ENCODE measurements at regions not wholly inside any gene's neighbourhood (a gene's known extent, or its start where the extent isn't known, plus 50 kb on each side); places are given as distances from the start of the nearest gene placed in this dataset.

DNA sequence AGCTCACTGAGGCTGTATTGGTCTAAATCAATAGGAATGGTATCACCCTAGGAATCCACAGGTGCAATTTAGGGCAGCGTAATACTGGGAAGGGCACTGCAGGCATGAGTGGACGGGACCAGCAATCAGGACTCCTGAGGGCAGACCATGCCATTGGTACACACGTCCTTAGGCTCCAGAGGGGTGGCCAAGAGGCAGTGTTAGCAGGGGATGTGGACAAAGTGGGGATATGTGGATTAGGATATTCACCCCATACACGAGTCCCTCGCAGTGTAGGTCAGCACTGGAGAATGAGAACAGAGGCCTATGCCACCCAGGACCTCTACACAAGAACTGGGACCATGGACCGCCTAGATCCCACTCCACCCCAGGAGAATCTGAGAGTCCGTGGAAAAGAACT, 389.8 kb downstream of the BCL11A start:
- DNase-seq (ENCODE audit: low read depth in 3 of 3), result no peak

DNA sequence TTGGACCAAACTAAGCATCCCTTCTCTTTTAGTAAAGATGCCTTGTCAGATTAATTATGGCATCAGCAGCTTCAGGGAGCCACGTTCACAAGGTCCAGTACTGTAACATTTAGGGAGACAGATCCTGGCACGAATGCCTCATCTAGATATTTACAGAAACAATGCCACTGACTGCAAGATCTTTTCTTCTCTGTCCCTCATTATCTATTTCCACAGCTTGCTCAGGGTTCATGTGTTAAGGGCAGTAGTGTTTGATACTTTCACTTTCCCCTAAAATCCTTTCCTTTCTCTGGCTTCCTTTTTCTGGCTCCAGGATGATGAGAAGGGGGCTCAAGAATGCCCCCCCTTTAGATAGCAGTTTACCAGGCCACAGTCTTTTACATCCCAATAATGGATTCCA, 393.9 kb downstream of the BCL11A start:
- no peak for DNase-seq (ENCODE audit: low read depth in 3 of 3)

GRCh38 chr2:60158262-60158661, 395.2 kb downstream of the BCL11A start:
- no peak for DNase-seq (ENCODE audit: low read depth in 3 of 3)

DNA sequence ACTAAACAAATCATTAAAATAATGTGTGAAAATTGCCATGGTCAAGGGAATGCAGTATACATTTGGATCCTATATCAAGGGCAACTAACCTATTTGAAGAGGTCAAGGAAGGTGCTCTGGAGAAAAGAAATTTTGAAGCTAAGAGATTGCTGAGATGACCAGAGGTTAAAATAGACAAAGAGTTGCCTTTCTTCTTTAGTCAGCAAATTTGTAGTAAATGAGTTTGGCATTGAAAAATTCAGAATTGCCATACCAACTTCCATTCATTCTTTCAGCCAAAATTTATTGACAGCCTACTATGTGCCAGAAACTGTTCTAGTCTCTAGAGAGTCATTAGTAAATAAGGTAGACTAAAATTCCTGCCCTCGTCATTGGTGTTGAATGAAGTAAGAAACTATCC, 396.2 kb downstream of the BCL11A start:
- no peak for DNase-seq (ENCODE audit: low read depth in 3 of 3)

DNA sequence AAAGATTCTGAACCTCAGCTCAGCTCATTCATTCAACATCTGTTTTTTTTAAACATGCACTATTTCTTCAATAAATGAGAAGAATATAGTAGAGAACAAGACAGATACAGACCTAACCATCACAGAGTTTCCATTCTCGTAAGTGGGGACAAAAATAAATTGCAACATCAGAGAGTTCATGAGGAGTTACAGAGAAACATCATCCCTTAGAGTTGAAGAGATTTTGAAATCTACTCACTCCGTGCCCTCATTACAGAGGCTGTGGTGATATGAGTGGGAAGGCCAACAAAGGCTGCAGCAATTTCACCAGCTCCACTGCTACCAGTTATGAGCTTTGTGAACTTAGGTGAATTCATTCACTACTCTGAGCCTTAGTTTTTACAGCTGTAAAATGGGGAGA, 399.3 kb downstream of the BCL11A start:
- no peak for DNase-seq (ENCODE audit: low read depth in 3 of 3)

DNA sequence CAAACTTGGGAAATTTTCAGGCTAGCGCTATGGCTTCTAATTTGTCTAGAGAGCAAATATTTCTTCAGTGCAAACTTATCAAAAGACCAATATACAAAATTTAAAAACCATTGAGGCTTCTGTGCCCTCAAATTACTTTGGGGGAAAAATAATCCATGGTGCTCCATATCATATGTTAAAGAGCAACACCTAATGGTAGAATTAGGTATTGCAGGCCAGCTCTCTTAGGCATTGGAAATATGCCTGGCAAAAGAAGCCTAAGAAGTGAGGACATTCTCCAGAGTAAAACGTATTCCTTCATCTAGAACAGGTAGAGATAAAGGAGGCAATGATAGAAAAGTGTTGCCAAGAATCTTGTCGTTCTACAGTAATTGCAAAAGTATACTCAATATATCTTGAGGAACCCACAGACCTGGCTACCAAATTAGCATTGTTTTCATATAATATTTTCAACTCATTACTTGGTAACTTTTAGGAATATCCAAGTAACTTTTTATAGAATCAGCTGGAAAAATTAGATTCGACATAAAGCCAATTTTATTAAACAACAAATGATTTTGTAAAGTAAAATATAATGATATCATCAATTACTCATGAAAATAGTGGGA, 401.1 kb downstream of the BCL11A start:
- DNase-seq (ENCODE audit: low read depth in 3 of 3), result no peak

DNA sequence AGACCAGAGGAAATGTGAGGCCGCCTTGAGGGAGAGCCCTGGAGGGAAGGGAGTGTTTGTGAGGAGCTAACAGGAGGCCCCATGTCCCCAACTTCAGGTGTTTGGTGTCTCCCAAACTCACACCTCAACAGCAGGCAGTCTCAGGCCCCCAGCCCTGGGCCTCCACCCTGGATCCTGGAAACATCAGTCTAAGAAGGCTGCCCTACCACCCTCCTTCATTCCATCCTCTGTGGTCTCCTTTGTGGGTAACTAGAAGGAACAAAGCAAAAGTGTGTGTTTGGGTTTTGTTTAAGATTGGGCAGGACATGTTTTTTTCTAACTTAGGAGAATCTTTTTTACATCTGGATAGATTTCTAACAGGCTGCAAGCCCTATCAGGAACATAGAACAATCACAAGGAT, 404.3 kb downstream of the BCL11A start:
- DNase-seq (ENCODE audit: low read depth in 3 of 3), result no peak

DNA sequence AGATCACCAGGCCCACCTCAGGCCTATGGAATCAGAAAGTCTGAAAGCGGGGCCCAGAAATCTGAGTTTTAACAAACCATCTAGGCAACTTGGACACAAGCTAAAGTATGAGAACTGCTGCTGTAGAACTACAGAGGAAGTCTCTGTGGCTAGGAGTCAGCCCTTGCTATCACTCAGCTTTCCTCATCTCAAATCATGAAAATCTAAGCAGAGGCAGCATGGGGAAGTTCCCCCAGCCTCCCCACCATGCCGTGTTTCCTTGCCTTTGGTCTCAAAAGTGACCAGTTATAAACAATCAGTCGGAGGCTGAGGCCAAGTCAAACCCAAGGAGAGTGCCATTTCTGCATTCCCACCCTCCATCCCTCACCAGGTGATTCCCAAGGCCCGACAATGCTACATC, 404.7 kb downstream of the BCL11A start:
- DNase-seq (ENCODE audit: low read depth in 3 of 3), result no peak

- no peak for DNase-seq (ENCODE audit: low read depth in 3 of 3)
Observed at GRCh38 chr2:60140185-60140584, 413.3 kb downstream of the BCL11A start.

DNA sequence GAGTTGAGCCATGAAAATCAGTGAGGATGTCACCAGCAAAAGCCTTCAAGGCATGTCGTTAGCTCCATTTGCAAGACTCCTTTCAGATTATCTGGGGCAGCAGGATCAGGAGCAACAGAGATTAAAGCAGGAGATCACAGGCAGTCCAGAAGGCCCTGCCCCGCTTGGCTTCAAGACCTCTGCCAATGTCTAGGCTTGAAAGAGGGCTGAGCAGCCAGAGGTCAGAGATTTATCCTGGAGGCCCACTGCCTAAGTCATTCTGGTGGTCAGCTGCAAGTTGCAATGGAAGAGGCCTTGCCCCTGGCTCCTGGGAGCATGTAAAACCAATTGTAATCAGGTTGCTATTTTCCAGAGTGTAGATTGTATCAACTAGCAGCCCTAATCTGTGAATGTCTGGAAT, 416.5 kb downstream of the BCL11A start:
- no peak for DNase-seq (ENCODE audit: low read depth in 3 of 3)

GRCh38 chr2:60127191-60127590, 426.3 kb downstream of the BCL11A start:
- no peak for DNase-seq (ENCODE audit: low read depth in 3 of 3)

DNA sequence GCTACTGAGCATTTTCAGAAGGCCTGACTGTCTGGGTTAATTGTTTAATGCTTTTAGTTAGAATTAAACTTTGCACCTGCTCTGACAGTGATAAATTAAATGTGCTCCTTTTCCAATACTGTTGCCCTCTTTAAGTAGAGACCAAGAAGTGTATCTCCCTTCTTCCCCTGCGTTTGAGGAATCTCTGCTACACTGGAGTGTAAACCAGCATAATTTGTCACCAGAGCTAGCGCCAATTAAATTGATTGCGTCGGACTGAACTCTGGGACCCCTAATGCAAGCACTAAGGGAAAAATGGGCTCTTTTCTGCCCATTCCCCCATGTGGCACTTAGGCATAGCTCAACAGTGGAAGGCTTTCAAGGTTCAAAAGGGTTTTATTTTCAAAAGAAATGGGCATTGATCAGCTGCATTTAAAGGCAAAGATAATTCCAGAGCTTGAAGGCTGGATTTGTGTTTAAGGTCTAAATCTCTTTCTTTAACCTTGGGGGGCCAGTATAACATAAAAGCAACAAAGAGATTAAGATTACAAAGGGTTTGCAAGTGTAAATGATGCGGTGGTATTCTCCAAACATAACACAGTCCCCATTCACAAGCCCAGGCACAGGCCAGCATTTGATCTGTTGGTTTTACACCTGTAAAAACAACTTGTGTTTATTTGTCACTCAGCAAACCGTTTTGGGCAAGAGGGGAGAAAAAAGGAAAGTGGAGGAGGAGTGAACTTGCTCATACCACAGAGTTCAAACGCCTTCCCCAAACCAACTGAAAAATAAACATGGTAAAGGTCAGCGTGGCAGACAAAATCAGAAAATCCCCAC, 427.6 kb downstream of the BCL11A start:
- DNase-seq (ENCODE audit: low read depth in 3 of 3), result no peak

GRCh38 chr2:60119778-60120177, 433.7 kb downstream of the BCL11A start:
- DNase-seq (ENCODE audit: low read depth in 3 of 3), result no peak

DNA sequence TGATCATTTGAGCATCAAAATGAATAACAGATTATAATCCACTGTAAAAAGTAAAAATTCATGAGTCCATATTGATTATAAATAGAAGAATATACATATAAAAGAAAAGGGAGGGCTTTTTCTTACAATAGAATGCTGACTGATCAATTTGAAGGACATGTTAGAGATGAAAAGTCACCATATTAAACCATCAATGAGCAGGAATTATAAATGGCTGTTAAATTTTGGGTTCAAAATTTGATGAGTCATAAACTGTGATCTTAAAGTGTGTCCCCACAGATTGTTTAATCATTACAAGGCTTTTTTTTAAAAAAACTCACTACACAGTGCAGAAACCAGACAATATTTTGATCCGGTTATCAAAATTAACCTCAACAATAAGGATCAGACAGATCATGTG, 434.5 kb downstream of the BCL11A start:
- no peak for DNase-seq (ENCODE audit: low read depth in 3 of 3)

DNA sequence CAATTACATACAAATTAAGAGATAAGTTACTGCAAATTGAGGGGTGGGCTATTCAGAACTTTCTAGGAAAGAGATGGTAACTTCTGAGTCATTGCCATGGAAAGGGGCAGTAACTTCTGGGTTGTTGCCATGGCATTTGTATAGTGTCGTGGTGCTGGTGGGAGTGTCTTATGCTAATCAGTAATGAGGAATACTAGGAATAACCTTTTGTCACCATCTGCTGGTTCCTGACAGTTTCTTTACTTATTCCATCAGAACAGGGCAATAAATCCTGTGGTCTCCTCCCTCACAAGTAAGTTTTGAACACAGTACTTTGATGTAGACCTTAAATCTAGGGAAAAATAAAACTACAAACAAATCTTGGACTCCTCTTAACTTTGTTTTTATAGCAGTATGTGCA, 435.4 kb downstream of the BCL11A start:
- DNase-seq (ENCODE audit: low read depth in 3 of 3), result no peak

DNA sequence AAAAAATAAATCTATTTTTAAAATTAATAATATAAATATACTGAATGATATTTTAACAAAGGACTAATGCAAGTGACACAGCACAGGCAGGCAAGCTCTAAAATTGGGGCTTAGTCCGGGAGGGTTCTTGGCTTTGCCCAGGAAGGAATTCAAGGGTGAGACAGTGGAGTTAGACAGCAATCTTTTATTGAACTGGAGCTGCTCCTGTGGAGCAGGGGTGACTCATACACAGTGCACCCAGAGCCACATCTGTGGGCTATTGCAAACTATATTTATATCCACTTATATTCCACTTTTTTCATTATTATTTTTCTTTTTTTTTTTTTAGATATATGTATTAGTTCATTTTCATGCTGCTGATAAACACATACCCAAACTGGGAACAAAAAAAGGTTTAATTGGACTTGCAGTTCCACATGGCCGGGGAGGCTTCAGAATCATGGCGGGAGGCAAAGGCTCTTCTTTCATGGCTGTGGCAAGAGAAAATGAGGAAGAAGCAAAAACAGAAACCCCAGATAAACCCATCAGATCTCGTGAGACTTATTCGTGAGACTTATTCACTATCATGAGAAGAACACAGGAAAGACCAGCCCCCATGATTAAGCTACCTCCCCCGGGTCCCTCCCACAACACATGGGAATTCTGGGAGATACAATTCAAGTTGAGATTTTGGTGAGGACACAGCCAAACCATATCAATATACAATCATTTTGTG, 437.1 kb downstream of the BCL11A start:
- no peak for DNase-seq (ENCODE audit: low read depth in 3 of 3)

GRCh38 chr2:60109744-60110143, 443.7 kb downstream of the BCL11A start:
- no peak for DNase-seq (ENCODE audit: low read depth in 3 of 3)

DNA sequence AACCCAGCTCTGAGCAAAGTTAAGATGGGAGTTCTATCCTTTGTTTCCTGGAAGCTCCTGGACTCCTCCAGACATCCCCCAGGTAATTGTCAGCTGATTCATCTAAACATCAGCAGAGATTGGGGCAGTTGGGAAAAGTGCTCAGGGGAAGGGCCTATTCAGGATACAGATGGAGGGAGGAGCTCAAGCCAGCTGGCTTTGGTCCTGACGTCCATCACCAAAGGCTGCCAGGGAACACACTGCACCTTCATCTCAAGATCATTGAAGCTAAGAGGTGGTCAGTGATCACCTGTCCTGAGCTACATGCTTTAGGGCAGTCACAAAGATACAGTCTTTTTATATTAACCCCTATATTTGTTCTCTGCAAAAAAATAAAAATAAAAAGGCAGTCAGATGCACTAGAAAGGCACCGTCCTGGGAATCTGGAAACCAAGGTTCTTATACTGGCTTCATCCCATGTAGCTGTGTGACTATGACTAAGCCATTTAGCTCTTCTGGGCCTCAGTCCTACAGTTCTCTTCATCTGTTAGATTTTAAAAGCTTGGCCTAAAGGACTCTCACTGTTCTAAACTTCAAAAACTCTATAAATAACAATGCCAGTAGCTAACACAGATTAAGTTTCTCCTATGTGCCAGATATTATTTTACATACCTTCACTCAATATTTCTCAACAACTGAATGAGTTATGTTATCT, 446.5 kb downstream of the BCL11A start:
- DNase-seq (ENCODE audit: low read depth in 3 of 3), result no peak

DNA sequence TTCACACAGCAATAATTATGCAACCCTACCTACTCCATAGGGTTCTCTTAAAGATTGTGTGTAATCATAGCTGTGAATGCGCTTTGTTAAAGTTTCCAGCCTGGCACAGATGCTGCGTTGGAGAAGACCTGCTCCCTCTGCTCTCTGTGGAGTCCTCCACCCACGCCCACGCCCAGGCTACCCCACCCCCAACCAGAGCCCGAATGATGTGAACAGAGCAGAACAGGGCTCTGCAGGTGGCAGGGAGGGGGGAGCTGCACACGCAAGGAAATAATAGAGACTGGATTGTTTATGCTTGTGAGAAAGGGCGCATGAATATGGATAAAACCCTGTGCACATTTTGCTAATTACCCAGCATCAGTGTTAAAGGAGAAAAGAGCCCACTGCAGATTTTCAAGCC, 447.5 kb downstream of the BCL11A start:
- DNase-seq (ENCODE audit: low read depth in 3 of 3), result no peak

DNA sequence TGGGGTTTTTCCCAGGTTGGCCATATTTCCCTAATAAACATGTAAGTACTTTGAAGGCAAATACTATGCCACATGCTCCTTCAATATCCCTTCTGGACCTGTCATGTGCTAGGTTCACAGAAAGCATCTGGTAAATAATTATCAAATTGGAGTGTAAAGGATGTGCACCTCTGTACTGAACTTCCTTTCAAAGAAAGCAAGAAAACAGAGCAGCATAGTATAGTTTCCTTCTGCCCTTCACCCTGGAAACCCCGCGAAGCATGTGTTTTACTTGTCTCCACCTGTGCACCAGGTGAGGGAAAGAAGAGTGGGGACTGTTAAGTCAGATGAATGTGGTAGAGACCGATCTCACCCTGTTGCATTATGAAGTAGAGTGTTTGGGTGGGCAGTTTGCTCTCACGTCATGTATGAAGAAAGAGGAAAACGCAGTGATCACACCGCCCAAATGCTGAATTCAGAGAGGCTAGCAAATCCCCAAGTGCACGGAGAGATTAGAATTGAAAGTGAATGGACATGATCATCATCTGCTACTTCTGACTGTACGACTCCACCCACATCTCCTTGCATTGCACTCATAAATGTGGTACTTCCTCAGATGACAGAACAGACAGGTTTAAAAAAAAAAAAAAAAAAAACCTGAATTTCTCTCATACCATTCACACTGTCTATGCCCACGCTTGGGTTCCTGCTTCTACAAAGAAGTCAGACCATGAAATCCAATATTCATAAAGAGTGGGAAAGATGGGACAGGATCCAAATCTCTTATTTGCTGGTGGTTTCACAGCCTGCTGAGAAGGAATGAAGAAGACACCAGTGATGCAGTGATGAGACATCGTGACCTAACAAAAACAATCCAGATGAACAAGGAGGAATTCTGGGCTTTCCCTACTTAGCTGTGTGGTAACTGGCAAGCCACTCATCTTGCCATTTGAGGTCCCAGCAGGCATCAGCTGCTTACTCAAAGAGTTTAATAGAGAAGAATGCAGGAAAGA, 448.6 kb downstream of the BCL11A start:
- no peak for DNase-seq (ENCODE audit: low read depth in 3 of 3)

DNA sequence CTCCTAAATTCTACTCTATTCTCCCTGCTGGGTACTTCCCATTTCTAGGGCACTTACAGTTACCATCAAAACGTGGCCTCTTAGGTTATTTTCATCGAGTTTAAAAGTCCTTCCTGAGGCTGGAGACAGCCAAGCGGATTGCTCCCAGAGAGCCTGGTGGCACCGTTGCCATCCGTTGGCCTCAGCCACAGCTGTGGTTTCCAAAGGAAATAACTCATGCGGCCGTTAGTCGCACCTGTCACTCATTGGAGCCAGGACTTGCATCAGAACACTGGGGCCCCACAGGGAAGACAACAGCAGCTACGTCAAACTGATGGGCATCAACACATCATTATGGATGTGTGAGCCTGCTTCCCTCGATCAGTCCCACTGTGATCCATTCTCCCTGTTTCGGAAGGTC, 453.4 kb downstream of the BCL11A start:
- no peak for DNase-seq (ENCODE audit: low read depth in 3 of 3)

All from stimulated activated CD4-positive, alpha-beta T cell treated with anti-CD3 and anti-CD28 coated beads, TNF-alpha, amount 100 ng/mL, for 4 hours (primary cell).